VCaP (cell line): ENCODE measurements at regions not wholly inside any gene's neighbourhood (a gene's known extent, or its start where the extent isn't known, plus 50 kb on each side); places are given as distances from the start of the nearest gene placed in this dataset.

Source experiments
- H3K27ac ChIP-seq: fragments of 450-650 bp; 2 replicates; pipeline ENCODE4 v1.5.1; 2017
- TF ChIP-seq, protein P1 (sequence below): fragments of 450-650 bp; conservative IDR thresholded peaks from 2 replicates; pipeline ENCODE4 v1.5.1; 2017; ENCODE audit warnings: mild to moderate bottlenecking, moderate library complexity

DNA sequence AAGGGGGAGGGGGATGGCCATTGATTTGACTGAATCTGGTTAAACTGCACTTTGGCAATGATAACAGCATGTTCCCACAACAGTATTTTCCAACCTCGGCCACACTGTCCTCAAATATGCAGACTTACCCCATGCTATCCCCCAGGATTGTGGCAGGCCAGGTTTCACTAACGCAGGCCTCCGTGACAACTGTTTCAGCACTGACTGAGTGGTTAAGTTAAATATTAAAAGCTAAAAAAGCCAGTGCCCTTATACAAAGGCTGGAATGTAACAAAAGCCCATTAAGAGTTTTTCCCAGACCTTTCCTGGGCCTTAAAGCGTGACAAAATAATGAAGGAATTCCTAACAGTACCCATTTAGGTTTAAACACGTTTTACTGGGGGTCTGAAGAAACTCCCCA is 202.9 kb downstream of the USP25 start:
- TF ChIP-seq, protein P1, sequence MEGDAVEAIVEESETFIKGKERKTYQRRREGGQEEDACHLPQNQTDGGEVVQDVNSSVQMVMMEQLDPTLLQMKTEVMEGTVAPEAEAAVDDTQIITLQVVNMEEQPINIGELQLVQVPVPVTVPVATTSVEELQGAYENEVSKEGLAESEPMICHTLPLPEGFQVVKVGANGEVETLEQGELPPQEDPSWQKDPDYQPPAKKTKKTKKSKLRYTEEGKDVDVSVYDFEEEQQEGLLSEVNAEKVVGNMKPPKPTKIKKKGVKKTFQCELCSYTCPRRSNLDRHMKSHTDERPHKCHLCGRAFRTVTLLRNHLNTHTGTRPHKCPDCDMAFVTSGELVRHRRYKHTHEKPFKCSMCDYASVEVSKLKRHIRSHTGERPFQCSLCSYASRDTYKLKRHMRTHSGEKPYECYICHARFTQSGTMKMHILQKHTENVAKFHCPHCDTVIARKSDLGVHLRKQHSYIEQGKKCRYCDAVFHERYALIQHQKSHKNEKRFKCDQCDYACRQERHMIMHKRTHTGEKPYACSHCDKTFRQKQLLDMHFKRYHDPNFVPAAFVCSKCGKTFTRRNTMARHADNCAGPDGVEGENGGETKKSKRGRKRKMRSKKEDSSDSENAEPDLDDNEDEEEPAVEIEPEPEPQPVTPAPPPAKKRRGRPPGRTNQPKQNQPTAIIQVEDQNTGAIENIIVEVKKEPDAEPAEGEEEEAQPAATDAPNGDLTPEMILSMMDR, result no peak
- no peak overlapping the region for H3K27ac ChIP-seq

DNA sequence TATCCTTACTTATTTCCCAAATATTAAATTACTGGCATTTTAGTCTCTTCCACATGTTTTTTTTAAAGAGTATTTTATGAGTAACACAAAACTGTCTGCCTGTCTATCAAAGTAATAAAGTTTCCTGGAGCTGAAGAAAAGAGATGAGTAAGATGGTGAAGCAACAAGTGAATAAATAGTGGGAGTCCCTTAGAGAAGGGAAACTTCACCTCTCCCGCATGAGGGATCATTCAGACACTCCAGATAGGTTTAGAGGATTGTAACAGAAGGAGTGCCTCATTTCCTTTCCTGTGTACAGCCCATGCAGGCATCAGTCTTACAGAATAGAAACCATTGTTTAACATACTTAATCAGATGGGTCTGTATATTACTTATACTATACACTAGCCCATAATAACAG is 205.7 kb downstream of the USP25 start:
- TF ChIP-seq, protein P1, result no peak
- H3K27ac ChIP-seq, result no peak overlapping the region

DNA sequence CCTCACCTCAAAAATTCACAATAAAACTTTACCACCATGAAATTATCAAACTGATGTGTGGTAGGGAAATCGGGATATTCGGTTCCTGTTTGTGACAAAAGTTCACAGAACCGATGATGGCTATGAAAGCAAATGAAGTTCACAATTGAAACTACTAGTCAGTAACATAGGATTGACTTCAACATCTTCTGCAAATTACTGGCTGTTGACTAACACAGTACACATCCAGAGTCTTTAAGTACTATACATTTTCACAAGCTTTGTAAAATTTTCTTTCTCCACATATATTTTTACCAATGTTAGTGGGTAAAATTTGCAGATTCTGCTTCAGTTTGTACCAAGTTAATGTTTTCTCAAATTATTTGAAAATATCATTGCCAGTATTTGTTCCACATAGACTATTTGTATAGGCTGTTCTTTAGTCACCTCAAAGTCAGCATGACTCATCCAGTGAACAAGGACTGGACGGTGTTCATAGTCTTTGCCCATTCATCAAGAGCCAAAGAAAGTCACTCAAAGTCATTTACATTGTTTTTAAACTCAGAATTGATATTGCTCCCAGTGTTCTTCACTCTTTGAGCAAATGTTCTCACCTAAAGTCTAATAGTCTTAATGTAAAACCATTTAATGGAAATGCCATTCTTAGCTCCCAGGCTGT is 213.4 kb downstream of the USP25 start:
- TF ChIP-seq, protein P1, result no peak
- H3K27ac ChIP-seq, result no peak overlapping the region

DNA sequence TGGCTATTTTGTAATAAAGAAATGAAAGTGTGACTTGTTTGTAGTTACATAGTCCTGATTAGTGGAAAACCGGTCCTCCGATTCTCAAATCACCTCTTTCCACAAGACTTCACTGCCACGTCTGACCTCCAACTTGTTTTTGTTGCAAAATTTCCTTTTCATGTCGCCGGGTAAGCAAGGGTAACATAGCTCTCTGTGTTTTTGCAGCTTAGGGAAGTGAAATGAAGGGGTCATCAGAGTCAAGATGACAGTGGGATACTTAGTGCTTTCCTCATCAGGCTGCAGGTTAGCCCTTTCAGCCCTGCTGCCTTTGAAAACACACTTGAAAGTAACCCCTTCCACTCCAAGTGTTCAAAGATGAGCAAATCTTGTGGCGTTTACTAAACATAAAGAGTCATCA is 217.9 kb downstream of the USP25 start:
- TF ChIP-seq, protein P1, result no peak
- no peak overlapping the region for H3K27ac ChIP-seq

DNA sequence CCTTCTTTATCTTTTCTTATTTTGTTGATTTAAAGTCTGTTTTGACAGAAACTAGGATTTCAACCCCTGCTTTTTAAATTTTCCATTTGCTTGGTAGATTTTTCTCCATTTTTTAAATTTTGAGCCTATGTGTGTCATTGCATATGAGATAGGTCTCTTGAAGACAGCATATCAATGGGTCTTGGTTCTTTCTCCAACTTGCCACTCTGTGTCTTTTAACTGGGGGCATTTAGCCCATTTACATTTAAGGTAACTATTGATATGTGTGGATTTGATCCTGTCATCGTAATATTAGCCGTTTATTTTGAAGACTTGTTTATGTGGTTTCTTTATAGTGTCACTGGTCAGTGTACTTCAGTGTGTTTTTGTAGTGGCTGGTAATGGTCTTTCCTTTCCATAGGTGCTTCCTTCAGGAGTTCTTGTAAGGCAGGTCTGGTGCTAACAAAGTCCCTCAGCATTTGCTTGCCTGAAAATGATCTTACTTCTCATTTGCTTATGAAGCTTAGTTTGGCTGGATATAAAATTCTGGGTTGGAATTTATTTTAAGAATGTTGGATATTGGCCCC is 223.9 kb downstream of the USP25 start:
- H3K27ac ChIP-seq, result no peak overlapping the region
- TF ChIP-seq, protein P1, result no peak

DNA sequence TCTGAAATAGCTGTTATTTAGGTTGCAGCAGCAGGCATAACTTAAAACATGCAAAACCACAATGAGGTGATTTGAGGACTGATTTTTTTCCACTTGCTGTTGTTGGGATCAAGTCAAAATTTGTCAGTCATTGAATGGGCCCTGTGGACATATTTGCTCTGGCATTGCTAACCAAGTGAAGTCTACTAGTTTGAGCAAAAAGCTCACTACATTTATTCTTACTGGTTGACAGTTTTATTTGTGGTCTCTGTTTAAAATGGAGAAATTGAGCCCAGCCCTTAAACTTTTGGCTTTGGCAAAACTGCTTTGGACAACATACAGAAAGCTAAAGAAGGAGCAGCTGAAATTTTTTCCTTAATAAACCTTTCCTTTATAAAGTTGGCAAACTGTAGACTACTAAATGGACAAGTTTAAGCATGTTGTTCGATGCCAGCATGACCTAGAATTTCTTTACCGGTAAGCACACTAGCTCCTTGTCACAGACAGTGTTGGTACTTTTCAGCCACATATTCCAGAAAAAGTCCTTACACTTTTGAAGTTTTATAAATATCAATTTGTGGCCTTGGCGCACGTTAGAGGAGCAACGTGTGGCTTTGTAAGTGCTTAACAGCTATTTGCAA is 234.6 kb downstream of the USP25 start:
- no peak overlapping the region for H3K27ac ChIP-seq
- TF ChIP-seq, protein P1, result no peak

DNA sequence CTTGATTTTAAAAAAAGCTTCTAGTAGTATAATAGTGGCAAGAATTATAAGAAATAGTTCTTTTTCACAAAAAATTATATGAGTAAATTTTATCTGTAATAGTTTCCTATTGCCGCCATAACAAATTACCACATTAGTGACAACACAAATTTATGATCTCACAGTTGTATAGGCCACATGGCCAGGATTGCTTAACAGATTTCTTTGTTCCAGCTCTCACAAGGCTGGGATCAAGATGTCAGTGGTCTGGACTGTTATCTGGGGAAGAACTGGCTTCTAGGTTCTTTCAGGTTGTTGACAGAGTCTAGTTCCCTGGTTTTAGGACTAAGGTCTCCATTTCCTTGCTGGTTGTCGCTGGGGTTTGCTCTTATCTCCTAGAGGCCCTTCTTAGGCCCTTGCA is 236.4 kb downstream of the USP25 start:
- TF ChIP-seq, protein P1, result no peak
- no peak overlapping the region for H3K27ac ChIP-seq
